Neutrophil (primary cell): ENCODE measurements at regions not wholly inside any gene's neighbourhood (a gene's known extent, or its start where the extent isn't known, plus 50 kb on each side); places are given as distances from the start of the nearest gene placed in this dataset.

ENCODE experiments used
- H3K27ac ChIP-seq: fragments of 200-600 bp; sonication (generic); 2 replicates; pipeline ENCODE4 v1.5.1; 2016; ENCODE audit warnings: mild to moderate bottlenecking, moderate library complexity
- H3K27me3 ChIP-seq: fragments of 200-600 bp; sonication (generic); 2 replicates; pipeline ENCODE4 v1.6.0; 2016; ENCODE audit warnings: mild to moderate bottlenecking
- H3K36me3 ChIP-seq: fragments of 200-600 bp; sonication (generic); 2 replicates; pipeline ENCODE4 v1.5.1; 2017
- H3K4me1 ChIP-seq, 2 experiments: fragments of 200-600 bp in 1 of 2; sonication (generic) in 1 of 2; 1 replicate in 1 of 2; 2 replicates in 1 of 2; pipeline versions ENCODE4 v1.5.1 to v1.6.1; 2013 to 2016; ENCODE audit warnings: low read depth in 1 of 2, low read length in 1 of 2, mild to moderate bottlenecking in 1 of 2, moderate library complexity in 1 of 2; ENCODE audit not compliant: control insufficient read depth in 1 of 2, insufficient read depth in 1 of 2
- H3K4me3 ChIP-seq, 2 experiments: fragments of 200-600 bp in 1 of 2; sonication (generic) in 1 of 2; 1 replicate in 1 of 2; 2 replicates in 1 of 2; pipeline ENCODE4 v1.5.1; 2013 to 2016; ENCODE audit warnings: low read depth in 1 of 2, low read length in 1 of 2, mild to moderate bottlenecking in 1 of 2, moderate library complexity in 1 of 2
- H3K9me3 ChIP-seq: fragments of 200-600 bp; sonication (generic); 2 replicates; pipeline ENCODE4 v1.5.1; 2016
- CTCF ChIP-seq: fragments of 200-600 bp; sonication (generic); IDR thresholded peaks from 2 replicates; pipeline ENCODE4 v1.5.1; 2016; ENCODE audit warnings: antibody characterized with exemption

- Histone ChIP-seq H3K27me3 (no peaks in the 10 kb centered on the region), H3K4me3 (no peak overlapping the region), H3K9me3 (no peaks in the 10 kb centered on the region), H3K27ac (no peak overlapping the region), H3K4me1 (no peaks in the 10 kb centered on the region), H3K36me3 (no peaks in the 10 kb centered on the region)
- no peak for TF ChIP-seq CTCF
These were observed 159.4 kb downstream of the UBE2E3 start for GRCh38 chr2:181139831-181140230.

- Histone ChIP-seq H3K27ac (no peak overlapping the region), H3K4me1 (no peaks in the 10 kb centered on the region)
- no peak for TF ChIP-seq CTCF
These were observed 160.0 kb downstream of the UBE2E3 start for GRCh38 chr2:181140414-181140813.

GRCh38 chr2:181140928-181141327, 160.5 kb downstream of the UBE2E3 start:
- no peak overlapping the region for H3K4me3 ChIP-seq
- H3K27ac ChIP-seq = no peak overlapping the region
- no peaks in the 10 kb centered on the region for H3K36me3 ChIP-seq
- no peak for TF ChIP-seq CTCF
- H3K4me1 ChIP-seq = no peaks in the 10 kb centered on the region
- H3K27me3 ChIP-seq = no peaks in the 10 kb centered on the region
- H3K9me3 ChIP-seq = no peaks in the 10 kb centered on the region

More at GRCh38 chr2:181140414-181140813, 160.0 kb downstream of the UBE2E3 start:
- Histone ChIP-seq H3K27me3 (no peaks in the 10 kb centered on the region), H3K4me3 (no peak overlapping the region), H3K36me3 (no peaks in the 10 kb centered on the region), H3K9me3 (no peaks in the 10 kb centered on the region)

- no peaks in the 10 kb centered on the region for H3K27me3 ChIP-seq
- H3K36me3 ChIP-seq = no peaks in the 10 kb centered on the region
- no peak for TF ChIP-seq CTCF
- H3K4me3 ChIP-seq = no peak overlapping the region
- H3K4me1 ChIP-seq = no peaks in the 10 kb centered on the region
- H3K27ac ChIP-seq = no peak overlapping the region
- no peaks in the 10 kb centered on the region for H3K9me3 ChIP-seq
These were observed 161.3 kb downstream of the UBE2E3 start for GRCh38 chr2:181141676-181142075.

GRCh38 chr2:181142514-181142913, 162.1 kb downstream of the UBE2E3 start:
- no peak overlapping the region for H3K4me3 ChIP-seq
- no peaks in the 10 kb centered on the region for H3K9me3 ChIP-seq
- H3K4me1 ChIP-seq = no peaks in the 10 kb centered on the region
- H3K27ac ChIP-seq = no peak overlapping the region
- H3K36me3 ChIP-seq = no peaks in the 10 kb centered on the region
- TF ChIP-seq CTCF = no peak
- no peaks in the 10 kb centered on the region for H3K27me3 ChIP-seq

- TF ChIP-seq CTCF = no peak
- Histone ChIP-seq H3K27me3 (no peaks in the 10 kb centered on the region), H3K4me1 (no peaks in the 10 kb centered on the region), H3K4me3 (no peak overlapping the region), H3K9me3 (no peaks in the 10 kb centered on the region), H3K36me3 (no peaks in the 10 kb centered on the region), H3K27ac (no peak overlapping the region)
These were observed 163.4 kb downstream of the UBE2E3 start for GRCh38 chr2:181143790-181144300.
